HL-60 (cell line): ENCODE measurements at regions not wholly inside any gene's neighbourhood (a gene's known extent, or its start where the extent isn't known, plus 50 kb on each side); places are given as distances from the start of the nearest gene placed in this dataset.

Experiments
- DNase-seq, 2 experiments: peaks; one replicate each; pipeline ENCODE4 v3.0.0-alpha.2; 2010 to 2020; ENCODE audit warnings: low read depth in 1 of 2, low spot score in 1 of 2
- H3K27ac ChIP-seq: fragments of 250-450 bp; sonication (Bioruptor Pico); replicated peaks from 2 replicates; pipeline ENCODE4 v1.5.1; 2020; ENCODE audit warnings: mild to moderate bottlenecking, moderate library complexity
- H3K27me3 ChIP-seq: fragments of 250-450 bp; sonication (Bioruptor Pico); 2 replicates; pipeline ENCODE4 v1.5.1; 2021; ENCODE audit warnings: mild to moderate bottlenecking, moderate library complexity; ENCODE audit not compliant: insufficient read depth, poor library complexity, severe bottlenecking
- H3K4me3 ChIP-seq: replicated peaks from 2 replicates; pipeline ENCODE4 v1.5.1; 2011; ENCODE audit warnings: mild to moderate bottlenecking, control low read depth, low read length; ENCODE audit not compliant: insufficient read depth
- GABPA ChIP-seq: IDR thresholded peaks from 2 replicates; pipeline ENCODE4 v1.6.1; 2012; ENCODE audit warnings: low read depth
- POLR2AphosphoS5 ChIP-seq: IDR thresholded peaks from 2 replicates; pipeline ENCODE4 v1.6.1; 2012; ENCODE audit warnings: low read depth
- SPI1 ChIP-seq: IDR thresholded peaks from 2 replicates; pipeline ENCODE4 v1.6.1; 2012; ENCODE audit warnings: low read depth, mild to moderate bottlenecking, borderline replicate concordance
- TF ChIP-seq, protein P1 (sequence below): IDR thresholded peaks from 2 replicates; pipeline ENCODE4 v1.6.1; 2012; ENCODE audit warnings: low read depth; ENCODE audit not compliant: insufficient replicate concordance
- TF ChIP-seq, protein P2 (sequence below): IDR thresholded peaks from one replicate; pipeline ENCODE4 v1.5.1; 2011; ENCODE audit warnings: low read length, control low read depth, inconsistent platforms; ENCODE audit not compliant: insufficient read depth

DNA sequence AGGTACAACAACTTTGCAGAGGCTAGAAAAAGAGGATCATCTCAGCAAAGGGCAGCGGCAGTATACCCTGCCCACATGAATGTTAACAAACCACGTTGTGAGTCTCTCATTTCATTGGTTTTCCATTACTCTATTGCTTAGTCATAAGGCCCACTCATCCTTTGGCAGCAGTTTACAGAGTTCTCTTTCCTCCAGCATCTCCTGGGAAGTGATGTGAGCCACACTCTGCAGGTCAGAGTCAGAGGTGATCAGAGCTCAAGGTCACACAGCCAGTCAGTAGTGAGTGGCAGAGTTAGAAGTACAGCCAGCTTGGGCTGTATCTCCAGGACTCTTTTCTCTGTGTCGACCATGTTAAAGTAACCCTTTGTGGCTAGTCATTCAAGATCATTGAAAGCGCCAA, 599.6 kb upstream of the GRAMD2B start:
- no peak for DNase-seq
- Histone ChIP-seq H3K4me3 (no peak overlapping the region), H3K27ac (no peak overlapping the region), H3K27me3 (no peaks in the 10 kb centered on the region)
- no peak for TF ChIP-seq GABPA
- TF ChIP-seq SPI1: no peak
- TF ChIP-seq POLR2AphosphoS5: no peak
- TF ChIP-seq, protein P1, sequence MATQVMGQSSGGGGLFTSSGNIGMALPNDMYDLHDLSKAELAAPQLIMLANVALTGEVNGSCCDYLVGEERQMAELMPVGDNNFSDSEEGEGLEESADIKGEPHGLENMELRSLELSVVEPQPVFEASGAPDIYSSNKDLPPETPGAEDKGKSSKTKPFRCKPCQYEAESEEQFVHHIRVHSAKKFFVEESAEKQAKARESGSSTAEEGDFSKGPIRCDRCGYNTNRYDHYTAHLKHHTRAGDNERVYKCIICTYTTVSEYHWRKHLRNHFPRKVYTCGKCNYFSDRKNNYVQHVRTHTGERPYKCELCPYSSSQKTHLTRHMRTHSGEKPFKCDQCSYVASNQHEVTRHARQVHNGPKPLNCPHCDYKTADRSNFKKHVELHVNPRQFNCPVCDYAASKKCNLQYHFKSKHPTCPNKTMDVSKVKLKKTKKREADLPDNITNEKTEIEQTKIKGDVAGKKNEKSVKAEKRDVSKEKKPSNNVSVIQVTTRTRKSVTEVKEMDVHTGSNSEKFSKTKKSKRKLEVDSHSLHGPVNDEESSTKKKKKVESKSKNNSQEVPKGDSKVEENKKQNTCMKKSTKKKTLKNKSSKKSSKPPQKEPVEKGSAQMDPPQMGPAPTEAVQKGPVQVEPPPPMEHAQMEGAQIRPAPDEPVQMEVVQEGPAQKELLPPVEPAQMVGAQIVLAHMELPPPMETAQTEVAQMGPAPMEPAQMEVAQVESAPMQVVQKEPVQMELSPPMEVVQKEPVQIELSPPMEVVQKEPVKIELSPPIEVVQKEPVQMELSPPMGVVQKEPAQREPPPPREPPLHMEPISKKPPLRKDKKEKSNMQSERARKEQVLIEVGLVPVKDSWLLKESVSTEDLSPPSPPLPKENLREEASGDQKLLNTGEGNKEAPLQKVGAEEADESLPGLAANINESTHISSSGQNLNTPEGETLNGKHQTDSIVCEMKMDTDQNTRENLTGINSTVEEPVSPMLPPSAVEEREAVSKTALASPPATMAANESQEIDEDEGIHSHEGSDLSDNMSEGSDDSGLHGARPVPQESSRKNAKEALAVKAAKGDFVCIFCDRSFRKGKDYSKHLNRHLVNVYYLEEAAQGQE: no peak
- TF ChIP-seq, protein P2, sequence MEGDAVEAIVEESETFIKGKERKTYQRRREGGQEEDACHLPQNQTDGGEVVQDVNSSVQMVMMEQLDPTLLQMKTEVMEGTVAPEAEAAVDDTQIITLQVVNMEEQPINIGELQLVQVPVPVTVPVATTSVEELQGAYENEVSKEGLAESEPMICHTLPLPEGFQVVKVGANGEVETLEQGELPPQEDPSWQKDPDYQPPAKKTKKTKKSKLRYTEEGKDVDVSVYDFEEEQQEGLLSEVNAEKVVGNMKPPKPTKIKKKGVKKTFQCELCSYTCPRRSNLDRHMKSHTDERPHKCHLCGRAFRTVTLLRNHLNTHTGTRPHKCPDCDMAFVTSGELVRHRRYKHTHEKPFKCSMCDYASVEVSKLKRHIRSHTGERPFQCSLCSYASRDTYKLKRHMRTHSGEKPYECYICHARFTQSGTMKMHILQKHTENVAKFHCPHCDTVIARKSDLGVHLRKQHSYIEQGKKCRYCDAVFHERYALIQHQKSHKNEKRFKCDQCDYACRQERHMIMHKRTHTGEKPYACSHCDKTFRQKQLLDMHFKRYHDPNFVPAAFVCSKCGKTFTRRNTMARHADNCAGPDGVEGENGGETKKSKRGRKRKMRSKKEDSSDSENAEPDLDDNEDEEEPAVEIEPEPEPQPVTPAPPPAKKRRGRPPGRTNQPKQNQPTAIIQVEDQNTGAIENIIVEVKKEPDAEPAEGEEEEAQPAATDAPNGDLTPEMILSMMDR: no peak

DNA sequence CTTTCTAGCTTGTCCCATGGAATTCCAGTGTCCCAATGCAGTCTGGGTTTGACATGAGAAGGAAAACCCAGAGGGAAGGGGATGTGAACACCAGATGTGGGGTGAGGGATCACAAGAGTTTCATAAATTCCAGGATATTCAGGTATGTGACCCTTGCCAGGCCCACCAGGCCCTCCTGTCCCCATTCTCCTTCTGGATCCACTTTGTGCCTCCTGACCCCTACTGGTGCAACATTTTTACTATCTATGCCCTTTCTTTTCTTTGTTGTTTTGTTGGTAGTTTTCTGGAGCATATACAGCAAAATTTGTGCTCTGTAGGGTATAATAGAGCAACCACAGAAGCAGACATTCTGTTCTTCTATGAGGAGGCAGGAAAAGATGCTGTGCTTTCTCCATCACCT, 597.0 kb upstream of the GRAMD2B start:
- DNase-seq: no peak
- Histone ChIP-seq H3K4me3 (no peak overlapping the region), H3K27me3 (no peaks in the 10 kb centered on the region), H3K27ac (no peak overlapping the region)
- no peak for TF ChIP-seq GABPA
- TF ChIP-seq, protein P2: no peak
- TF ChIP-seq, protein P1: no peak
- no peak for TF ChIP-seq POLR2AphosphoS5
- no peak for TF ChIP-seq SPI1

DNA sequence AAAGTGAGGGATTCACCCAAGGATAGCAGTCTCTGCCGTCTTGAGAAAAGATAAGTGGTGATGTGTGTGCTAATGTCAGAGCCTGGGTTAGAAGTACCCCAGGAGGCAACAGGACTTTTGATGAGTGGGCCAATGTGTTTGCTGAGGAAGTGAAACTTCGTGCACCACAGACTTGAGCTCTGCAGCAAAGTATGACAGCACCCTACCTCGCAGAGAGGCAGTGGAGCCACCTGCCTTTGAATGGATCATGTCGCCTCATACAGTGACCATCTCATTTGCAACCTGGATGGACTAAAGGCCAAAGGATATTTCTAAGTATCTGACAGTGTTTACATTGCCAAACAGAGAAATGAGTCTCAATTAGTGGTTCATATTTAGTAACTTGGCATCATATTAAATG, 593.9 kb upstream of the GRAMD2B start:
- TF ChIP-seq, protein P1: no peak
- TF ChIP-seq SPI1 (no peak), GABPA (no peak), POLR2AphosphoS5 (no peak)
- TF ChIP-seq, protein P2: no peak
- no peak for DNase-seq
- Histone ChIP-seq H3K27ac (no peak overlapping the region), H3K27me3 (no peaks in the 10 kb centered on the region), H3K4me3 (no peak overlapping the region)
